ENCODE measurements at regions not wholly inside any gene's neighbourhood (a gene's known extent, or its start where the extent isn't known, plus 50 kb on each side); places are given as distances from the start of the nearest gene placed in this dataset.

- TF ChIP-seq CTCF (conservative IDR thresholded peaks at IDR 0.05 in 1 of 2, IDR thresholded peaks at IDR 0.05 in 1 of 2; ENCODE audit: extremely low read depth in 1 of 2, insufficient read depth in 1 of 2, low read depth in 1 of 2, low read length in 2 of 2), result no peak
- TF ChIP-seq EZH2 (IDR thresholded peaks at IDR 0.05; ENCODE audit: borderline replicate concordance, low read length), result no peak
Observed at GRCh38 chr7:144903201-144903600, 67.3 kb upstream of the TPK1 start.
